ENCODE measurements at regions not wholly inside any gene's neighbourhood (a gene's known extent, or its start where the extent isn't known, plus 50 kb on each side); places are given as distances from the start of the nearest gene placed in this dataset.

GRCh38 chr4:19623866-19624265 lies 627.8 kb upstream of the SLIT2 start:
- WGBS, 2 donors = 91 to 95% methylated on average over 1 of the region's 1 CpG
- TF ChIP-seq POLR2A (IDR thresholded peaks at IDR 0.05) (no peak), CTCF (IDR thresholded peaks at IDR 0.05) (no peak)
- Histone ChIP-seq H3K36me3 (no peaks in the 10 kb centered on the region), H3K9me3 (no peaks in the 10 kb centered on the region), H3K27ac (no peak overlapping the region), H3K27me3 (no peaks in the 10 kb centered on the region), H3K4me1 (no peaks in the 10 kb centered on the region), H3K4me3 (no peak overlapping the region)
- intact Hi-C loops (cut with DNase I) = no loop called here
- DNase-seq = no peak

- TF ChIP-seq EP300 (IDR thresholded peaks at IDR 0.05) (no peak), POLR2A (IDR thresholded peaks at IDR 0.05) (no peak), CTCF (IDR thresholded peaks at IDR 0.05) (no peak), POLR2AphosphoS5 (IDR thresholded peaks at IDR 0.05) (no peak)
- no peaks in the 10 kb centered on the region for H3K27me3 ChIP-seq
- DNase-seq = no peak
- intact Hi-C loops (cut with DNase I) = no loop called here
- peaks cover 0 to 6% (median 2%) of the 10 kb centered on the region in 4 donors for H3K9me3 ChIP-seq
- H3K27ac ChIP-seq = no peak overlapping the region
- WGBS, 2 donors = 88 to 90% methylated on average over 5 of the region's 5 CpGs
- H3K4me1 ChIP-seq = no peaks in the 10 kb centered on the region
- no peak overlapping the region for H3K4me3 ChIP-seq
- no peaks in the 10 kb centered on the region for H3K36me3 ChIP-seq
These were observed 636.5 kb upstream of the SLIT2 start for GRCh38 chr4:19615086-19615689.

GRCh38 chr4:19614171-19614570 lies 637.5 kb upstream of the SLIT2 start:
- no peak for DNase-seq
- 85% methylated on average over 1 of the region's 1 CpG for WGBS, 2 donors
- Histone ChIP-seq H3K27me3 (no peaks in the 10 kb centered on the region), H3K9me3 (peaks cover 0 to 6% (median 2%) of the 10 kb centered on the region in 4 donors), H3K4me3 (no peak overlapping the region), H3K4me1 (no peaks in the 10 kb centered on the region), H3K36me3 (no peaks in the 10 kb centered on the region), H3K27ac (no peak overlapping the region)
- intact Hi-C loops (cut with DNase I) = no loop called here
- TF ChIP-seq EP300 (IDR thresholded peaks at IDR 0.05) (no peak), POLR2A (IDR thresholded peaks at IDR 0.05) (no peak), POLR2AphosphoS5 (IDR thresholded peaks at IDR 0.05) (no peak), CTCF (IDR thresholded peaks at IDR 0.05) (no peak)

- no peaks in the 10 kb centered on the region for H3K36me3 ChIP-seq
- no peaks in the 10 kb centered on the region for H3K27me3 ChIP-seq
- no peaks in the 10 kb centered on the region for H3K4me1 ChIP-seq
- no peaks in the 10 kb centered on the region for H3K9me3 ChIP-seq
- DNase-seq = no peak
- no peak overlapping the region for H3K4me3 ChIP-seq
- TF ChIP-seq POLR2AphosphoS5 (IDR thresholded peaks at IDR 0.05) (no peak), CTCF (IDR thresholded peaks at IDR 0.05) (no peak), EP300 (IDR thresholded peaks at IDR 0.05) (no peak), POLR2A (IDR thresholded peaks at IDR 0.05) (no peak)
- H3K27ac ChIP-seq = no peak overlapping the region
- whole genome bisulfite sequencing, 2 donors = 53 to 62% methylated on average over 2 of the region's 2 CpGs
- intact Hi-C loops (cut with DNase I) = no loop called here
These were observed 655.4 kb upstream of the SLIT2 start for GRCh38 chr4:19596342-19596741.

- no peak for DNase-seq
- H3K4me1 ChIP-seq = no peaks in the 10 kb centered on the region
- no peak overlapping the region for H3K4me3 ChIP-seq
- no peak overlapping the region for H3K27ac ChIP-seq
- no peak for TF ChIP-seq EP300 (IDR thresholded peaks at IDR 0.05)
- TF ChIP-seq POLR2A (IDR thresholded peaks at IDR 0.05) = no peak
- no peak for TF ChIP-seq POLR2AphosphoS5 (IDR thresholded peaks at IDR 0.05)
- TF ChIP-seq CTCF (IDR thresholded peaks at IDR 0.05) = no peak
- intact Hi-C loops (cut with DNase I) = no loop called here
- no peaks in the 10 kb centered on the region for H3K36me3 ChIP-seq
- H3K27me3 ChIP-seq = no peaks in the 10 kb centered on the region
- no peaks in the 10 kb centered on the region for H3K9me3 ChIP-seq
- WGBS, 2 donors = 77 to 94% methylated on average over 3 of the region's 3 CpGs
These were observed 659.3 kb upstream of the SLIT2 start for GRCh38 chr4:19592391-19592790.

Measured in sigmoid colon (tissue), 6 donors.